ENCODE measurements at regions not wholly inside any gene's neighbourhood (a gene's known extent, or its start where the extent isn't known, plus 50 kb on each side); places are given as distances from the start of the nearest gene placed in this dataset.
A peak's percentile ranks its signal among the peaks of the same experiment; 100 is the strongest.

DNA sequence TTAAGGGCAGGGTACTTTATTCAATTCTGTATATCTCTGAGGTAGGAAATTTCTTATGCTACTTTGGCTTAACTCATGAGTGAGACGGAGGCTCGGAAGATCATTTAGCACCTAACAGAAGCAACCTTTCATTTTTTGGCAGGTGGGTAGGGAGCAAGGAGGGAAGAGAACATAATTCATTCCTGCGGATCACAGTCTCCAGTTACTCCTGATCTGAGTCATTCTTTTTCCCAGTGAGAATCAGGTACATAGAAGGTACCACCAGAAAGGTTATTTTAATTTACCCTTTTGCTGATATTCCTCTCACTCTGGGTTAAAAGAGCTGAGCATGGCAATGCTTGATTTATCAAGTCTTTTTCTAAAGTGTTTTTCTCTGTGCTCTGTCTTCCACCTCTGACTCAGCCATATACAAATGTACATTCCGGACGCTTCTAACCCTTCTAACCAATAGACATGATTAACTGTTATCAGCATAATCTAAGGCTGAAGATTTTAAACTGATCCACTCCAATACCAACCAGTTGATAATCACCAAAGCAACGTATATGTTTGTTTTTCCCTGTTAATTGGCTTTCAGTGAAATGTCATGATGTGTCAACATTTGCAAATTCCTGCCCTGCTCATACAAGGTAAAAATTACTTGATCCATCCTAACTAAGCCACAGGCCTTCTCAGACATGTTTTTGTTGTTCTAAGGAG is 271.7 kb downstream of the DUSP10 start:
- no peak for DNase-seq (ENCODE audit: low spot score)

DNA sequence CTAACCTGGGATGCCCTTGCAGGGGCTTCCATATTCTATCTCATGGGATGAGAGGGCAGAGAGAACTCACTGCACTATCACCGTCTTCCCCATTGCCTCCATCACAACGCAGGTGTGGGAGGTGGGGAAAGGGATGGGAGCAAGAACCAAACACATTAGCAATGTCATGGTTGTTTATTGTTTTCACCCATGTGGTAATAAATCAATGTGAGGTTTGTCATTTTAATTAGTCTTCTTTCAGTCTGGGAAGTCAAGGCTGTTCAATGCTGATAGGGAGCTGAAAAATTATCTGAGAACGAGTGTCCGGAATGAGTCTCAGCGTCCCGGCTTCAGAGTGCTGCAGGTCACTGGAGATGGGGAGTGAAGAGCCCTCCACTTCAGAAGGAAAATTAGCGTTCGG is 268.5 kb downstream of the DUSP10 start:
- DNase-seq (ENCODE audit: low spot score): no peak

DNA sequence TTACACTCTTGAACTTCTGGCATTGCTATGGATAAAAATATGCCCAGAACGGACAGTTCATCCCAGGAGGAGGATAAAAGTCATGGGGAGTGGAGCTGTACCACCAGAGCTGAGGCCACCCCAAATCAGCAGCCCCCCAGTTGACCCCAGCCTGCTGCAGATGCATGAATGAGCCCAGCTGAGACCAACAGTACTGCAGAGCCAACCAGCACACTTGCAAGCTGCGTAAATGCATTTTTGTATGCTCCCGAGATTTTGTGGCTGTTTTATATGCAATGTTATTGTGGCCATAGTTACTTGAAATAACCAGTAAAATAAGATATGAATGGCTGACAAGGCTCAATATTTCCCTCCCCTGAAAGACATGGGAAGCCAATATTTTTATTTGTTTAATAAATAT is 264.6 kb downstream of the DUSP10 start:
- DNase-seq (ENCODE audit: low spot score): no peak

DNA sequence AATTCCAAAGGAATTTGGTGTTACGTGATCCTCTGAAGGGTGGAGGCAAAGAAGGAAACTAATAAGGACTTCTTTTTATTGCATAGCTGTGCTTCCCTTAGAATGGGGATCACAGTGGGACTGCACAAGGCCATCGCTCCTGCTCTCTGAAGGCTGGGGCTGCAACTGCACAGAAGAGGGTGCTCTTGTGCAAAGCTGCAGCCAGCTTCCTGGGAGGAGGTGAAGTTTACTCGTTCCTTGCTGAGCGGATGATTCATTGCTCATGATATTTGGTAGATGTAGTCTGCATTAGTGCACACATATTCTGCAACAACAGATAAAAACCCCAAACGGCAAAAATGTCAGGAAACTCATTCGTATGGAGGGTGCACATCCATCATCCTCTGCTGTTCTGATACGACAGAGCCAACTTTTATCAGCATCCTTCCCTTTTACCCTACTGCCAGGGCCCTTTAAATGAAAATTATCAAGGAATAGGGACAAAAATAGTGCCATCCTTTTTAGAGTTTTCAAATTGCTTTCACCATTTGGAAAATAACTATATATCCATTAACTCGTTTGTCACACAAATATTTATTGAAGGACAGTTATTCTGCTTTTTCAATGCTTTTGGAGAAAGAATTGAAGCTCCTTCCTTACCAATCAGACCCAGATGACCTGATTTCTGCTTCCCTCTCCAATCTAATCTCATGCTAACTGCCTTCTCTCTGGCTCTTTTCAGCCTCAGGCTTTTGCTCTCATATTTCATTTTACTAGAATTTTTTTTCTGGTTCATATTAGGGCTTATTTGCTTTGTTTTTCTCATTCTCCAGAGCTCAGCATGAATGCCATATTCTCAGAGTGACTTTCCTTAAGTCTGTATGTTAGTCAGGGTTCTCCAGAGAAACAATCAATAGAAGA is 263.6 kb downstream of the DUSP10 start:
- DNase-seq (ENCODE audit: low spot score): peak; percentile 58

DNA sequence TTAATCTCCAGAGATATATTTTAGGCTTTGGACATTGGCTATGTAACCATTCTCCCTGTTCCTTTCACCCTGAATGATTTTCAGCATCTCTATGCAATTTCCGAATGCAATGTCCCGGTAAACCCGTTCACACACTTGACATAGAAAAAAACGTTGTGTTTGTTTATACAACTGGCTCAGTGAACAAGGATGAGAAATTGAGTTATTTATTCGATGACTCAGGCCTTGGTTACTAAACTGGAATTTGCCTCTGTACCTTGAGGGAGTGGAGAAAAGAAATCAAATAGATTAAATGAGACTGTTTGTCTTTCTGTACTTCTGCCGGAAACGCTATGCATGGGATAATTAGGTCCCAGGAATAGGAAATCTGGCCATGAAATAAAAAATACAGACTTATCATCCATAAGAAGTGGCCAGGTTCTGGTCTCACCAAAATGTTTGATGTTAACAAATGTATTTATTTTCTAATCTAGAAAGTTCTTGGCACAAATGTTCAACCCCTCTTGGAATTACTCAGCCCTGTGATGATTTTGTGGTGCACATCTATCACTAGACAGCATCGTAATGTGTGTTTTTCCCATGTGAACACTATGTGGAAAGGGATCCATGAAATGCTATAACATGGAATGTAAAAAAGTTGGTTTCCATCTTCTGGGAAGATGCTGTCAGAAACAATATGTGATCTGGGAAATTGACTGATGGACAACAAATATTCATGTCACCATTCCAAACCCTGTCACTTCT is 253.9 kb downstream of the DUSP10 start:
- DNase-seq (ENCODE audit: low spot score): no peak

DNA sequence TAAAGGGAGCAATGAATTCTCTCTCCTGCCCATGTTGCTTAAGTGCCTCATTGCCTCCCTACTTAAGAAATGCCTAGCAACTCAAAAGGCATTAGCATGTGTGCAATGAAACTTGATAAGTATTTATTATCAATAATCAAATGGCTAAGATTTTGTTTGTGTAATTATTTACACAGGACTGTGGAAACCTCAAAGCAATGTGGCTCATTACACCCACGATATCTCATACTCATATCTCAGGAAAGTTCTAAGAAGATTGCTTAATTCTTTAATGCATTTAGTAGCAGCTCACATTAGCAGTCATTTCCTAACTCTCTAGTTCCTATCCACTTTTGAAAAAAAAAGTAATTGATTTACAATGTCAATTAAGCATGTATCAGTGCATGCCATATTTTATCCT is 253.3 kb downstream of the DUSP10 start:
- DNase-seq (ENCODE audit: low spot score): no peak

DNA sequence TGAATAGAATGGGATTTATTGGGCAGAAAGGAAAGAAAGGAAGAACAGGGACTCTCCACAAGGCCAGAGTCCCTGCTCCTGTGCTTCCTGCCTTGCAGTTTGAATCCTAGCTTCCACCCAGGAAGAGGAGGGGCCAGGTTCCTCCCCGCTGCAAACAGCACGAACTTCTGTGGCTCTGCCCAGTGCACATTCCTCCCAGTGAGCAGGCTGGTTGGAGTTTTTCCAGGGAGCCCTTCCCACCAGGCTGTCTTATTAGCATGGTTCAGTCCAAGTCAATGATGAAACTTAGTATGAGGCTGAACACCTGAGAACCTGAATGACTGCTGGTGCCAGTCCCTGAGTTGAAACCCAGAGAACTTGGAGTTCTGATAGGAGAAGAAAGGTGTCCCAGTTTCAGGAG is 247.2 kb downstream of the DUSP10 start:
- no peak for DNase-seq (ENCODE audit: low spot score)

DNA sequence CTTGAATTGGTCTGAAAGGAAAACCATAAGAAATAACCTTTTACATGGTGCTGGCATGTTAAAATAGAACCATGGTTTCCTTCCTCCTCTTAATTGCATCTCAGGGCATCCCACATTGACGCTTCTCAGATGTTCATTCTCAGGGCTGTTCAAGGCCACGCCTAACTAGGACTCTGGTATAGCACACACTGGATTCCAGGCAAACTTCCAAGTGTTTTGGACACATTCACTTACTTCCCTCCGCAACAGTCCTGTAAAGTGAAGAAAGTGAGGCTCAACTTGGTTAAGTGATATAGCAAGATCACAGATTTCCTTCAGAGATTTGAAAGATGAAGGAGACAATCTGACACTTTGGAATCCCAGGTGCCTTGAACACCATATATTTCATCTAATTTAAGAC is 244.8 kb downstream of the DUSP10 start:
- no peak for DNase-seq (ENCODE audit: low spot score)

DNA sequence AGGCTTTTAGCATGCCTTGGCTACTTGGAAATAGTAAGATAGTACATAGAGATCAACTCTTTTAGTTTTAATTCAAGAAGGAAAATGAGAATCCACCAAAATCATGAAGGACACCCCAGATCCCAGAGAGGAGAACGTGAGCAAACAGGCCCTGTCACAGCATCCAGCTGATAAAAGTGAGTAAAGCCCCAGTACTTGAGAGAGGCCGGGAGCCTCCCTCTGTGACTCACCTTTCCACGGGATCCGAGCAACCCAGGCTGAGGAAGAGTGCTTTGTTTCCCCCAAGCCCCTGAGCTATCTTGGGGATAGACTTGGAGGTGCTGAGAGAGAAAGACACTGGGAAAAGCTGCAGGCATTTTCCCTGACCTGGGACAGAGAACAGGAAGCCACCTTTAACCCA is 238.6 kb downstream of the DUSP10 start:
- DNase-seq (ENCODE audit: low spot score): no peak

DNA sequence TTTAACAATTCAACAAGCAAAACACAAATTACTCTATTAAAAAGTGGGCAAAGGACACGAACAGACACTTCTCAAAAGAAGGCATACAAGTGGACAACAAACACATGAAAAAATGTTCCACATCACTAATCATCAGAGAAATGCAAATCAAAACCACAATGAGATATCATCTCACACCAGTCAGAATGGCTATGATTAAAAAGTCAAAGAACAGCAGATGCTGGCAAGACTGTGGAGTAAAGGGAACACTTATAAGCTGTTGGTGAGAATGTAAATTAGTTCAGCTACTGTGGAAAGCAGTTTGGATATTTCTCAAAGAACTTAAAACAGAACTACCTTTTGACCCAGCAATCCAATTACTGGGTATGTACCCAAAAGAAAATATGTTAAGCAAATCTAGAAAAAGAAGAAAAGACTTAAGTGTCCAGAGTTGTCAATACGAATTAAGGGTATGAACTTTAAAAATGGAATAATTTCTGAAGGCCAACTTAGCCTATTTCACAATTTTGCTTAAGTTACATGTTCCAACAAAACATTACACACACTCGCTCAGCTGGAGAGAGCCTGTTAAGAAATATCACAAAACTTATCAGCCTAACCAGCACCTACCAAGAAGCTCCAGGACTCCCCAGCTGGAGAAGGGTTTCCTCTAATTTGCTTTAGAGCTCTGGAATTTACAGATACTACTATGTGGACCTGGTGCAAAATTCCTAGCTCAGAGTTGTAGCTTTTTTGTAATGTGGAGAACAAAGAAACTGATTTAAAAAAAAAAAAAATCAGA is 232.1 kb downstream of the DUSP10 start:
- DNase-seq (ENCODE audit: low spot score): no peak

DNA sequence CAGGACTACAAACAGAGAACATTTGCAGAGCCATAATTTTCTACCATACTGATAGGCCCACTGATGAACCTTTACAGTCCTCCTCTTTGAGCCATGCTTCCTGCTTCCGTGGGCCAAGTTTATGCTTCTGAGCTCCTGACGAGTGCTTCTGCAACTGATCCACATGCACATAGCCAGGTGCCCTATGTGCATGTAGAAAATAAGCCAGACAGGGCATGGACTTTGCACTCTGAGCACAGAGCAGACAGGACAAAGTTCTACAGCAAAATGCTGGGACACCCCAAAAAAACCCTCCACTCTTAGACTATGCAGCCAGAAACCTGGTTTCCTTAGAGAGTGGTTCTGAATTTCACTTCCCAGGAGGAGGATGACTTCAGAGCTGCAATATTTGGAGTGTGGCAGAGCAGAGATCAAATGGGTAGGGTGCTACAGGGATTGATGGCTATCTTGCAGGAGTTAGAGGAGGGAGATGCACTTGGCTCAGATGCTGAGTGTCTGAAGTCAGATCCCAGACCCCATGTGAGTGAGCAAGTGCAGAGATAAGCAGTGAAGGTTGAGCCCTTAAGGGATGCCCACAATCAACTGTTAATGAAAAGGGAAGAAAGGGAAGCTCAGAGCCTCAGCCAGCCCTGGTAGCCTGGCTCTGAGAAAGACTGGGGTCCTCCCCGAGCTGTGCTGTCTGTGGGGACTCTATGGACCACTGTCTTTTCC is 230.9 kb downstream of the DUSP10 start:
- no peak for DNase-seq (ENCODE audit: low spot score)

DNA sequence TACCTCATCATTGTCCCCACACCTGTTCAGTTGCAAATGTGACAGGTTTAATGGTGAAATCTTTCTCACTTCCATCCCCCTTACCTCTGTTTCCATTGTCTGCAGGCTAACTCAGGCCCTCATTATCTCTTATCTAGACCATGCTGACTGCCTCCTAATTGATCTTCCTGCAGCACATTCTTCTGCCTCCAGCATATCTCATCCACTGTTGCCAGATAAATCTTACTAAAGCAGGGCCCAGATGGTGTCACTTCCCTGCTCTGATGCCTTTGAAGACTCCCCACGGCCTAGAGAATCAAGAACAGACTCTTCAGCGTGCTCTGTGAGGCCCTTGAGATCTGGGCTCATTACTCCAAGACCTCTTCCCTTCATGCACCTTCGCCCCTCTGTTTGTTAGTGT is 230.1 kb downstream of the DUSP10 start:
- no peak for DNase-seq (ENCODE audit: low spot score)

DNA sequence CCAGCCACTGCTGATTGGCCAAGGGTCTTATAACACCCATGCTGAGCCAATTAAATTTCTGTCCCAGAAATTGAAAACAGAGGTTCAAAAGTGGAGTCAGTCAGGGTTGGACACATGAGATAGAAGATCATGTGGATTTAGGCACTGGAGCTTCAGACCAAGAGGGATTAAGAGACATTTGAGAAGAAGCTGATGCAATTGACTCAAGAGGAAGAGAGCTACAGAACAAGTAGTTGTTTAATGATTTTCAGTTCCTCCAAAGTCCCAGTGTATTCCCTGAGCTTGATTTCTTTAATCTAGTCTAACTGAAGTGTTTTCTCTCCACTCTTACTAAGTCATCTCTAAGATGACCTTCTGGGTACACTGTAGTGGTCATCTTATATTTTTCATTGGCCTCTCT is 227.1 kb downstream of the DUSP10 start:
- no peak for DNase-seq (ENCODE audit: low spot score)

DNA sequence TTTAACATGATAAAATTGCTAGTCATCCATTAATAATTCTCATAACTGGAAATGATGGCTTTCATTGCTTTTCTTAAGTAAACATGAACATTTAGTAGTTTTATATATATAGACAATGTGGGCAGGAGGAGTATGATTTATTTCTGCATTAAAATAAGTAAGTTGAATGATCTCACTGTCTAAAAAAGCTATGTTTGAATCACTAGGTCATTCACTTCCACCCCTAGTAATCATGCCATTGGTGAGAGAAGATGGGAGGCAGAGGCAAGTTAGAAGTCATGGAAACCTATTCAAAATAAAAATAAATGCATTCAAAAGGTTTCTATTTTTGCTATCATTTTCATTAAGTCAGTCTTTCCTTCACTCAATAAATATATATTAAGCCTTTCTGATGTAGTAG is 226.4 kb downstream of the DUSP10 start:
- DNase-seq (ENCODE audit: low spot score): no peak

DNA sequence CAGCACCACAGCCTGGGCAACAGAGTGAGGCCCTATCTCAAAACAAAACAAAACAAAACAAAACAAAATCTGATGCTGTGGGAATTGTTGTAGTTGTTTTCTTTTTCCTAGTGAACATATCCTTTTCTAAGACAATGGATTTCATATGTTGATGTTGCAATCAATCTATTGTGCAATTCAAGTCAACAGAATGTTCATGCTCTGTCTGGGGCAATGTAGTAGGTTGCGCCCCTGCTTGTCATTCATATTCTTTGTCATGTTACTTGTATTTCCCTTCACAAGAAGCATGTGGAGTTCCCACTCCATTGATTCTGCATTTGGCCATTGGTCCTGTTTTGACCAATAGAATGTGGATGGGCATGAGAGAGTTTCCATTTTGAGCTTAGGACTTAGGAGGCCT is 223.9 kb downstream of the DUSP10 start:
- no peak for DNase-seq (ENCODE audit: low spot score)

DNA sequence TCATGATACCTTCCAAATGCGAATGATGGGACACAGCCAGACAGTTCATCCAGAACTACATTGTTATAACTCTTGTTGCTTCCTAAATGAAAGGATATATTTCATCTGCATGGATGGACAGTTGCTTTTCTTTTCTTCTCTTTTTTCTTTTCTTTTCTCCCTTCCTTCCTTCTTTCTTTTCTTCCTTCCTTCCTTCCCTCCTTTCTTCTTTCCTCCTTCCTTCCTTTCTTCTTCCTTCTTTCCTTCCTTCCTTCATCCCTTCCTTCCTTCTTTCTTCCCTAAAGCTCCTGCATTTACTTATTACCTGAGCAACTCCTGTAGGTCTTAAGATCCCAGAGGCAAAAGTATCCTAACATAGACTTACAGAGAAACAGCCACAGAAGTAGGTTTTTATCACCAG is 221.6 kb downstream of the DUSP10 start:
- no peak for DNase-seq (ENCODE audit: low spot score)

DNA sequence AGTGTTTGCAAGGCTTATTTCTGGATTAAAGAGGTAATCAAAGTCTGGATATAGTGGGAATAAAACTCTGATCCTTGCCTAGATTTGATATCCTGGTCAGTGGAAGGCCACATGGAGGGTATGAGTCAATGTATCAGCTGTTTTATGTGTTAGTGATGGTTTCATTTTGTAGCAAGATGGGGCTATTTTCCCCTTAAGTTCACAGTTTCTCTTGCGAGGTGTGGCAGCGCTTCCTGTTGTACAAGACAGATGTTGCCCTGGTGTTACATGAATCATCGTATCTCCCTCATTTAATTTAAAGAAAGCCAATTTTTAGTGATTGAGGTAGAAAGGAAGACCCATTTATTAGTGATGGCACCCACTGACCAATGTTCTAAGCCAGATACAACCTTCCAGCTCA is 220.2 kb downstream of the DUSP10 start:
- no peak for DNase-seq (ENCODE audit: low spot score)

DNA sequence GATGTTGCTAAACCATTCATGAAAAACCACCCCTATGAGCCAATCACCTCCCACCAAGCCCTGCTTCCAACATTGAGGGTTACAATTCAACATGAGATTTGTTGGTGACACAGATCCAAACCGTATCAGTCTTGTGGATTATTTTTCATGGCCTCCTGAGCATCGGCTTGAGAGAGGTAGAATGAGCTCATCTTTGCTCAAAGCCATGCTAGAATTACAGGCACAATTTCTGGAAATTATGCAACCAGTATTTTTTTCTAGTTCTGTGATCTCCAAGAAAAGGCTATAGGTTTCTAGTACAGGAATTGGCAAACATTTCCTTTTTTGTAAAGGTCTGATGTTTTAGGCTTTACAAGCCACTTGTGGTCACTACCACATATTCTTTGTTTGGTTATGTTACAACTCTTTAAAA is 219.4 kb downstream of the DUSP10 start:
- no peak for DNase-seq (ENCODE audit: low spot score)

DNA sequence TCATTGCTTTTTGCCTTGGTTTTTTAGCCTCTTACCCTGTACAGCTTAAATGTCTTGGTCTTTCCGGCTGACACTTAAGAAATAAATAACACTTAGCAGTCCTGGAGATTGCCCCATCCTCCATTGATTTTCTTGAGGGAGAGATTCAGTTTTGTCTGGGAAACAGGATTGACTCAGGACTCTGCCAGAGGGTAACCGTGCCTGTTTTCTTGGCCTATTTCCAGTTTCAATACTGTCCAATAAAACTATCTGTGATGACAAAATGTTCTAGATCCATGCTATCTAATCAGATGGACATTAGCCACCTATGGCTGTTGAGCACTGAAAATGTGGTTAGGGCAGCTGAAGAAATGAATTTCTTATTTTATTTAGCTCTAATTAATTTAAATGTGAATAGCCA is 216.1 kb downstream of the DUSP10 start:
- DNase-seq (ENCODE audit: low spot score): no peak

DNA sequence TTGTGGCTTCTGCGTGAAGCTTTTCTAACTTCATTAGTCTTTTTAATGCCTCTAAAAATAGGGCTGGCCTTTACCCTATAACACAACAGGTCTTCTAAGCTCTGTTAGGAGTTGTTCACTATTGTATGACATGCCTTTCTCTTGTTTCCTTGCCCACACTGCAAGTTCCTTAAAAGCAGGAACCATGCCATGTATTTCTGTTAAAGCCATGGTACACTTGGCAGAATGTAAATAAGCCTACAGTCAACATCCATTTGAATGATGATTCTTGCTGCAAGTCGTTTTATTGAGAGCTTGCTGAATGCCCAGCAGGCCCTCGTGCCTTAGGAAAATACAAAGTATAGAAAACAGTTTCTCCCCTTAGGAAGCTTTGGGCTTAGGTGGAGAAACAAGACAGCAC is 214.6 kb downstream of the DUSP10 start:
- no peak for DNase-seq (ENCODE audit: low spot score)

DNA sequence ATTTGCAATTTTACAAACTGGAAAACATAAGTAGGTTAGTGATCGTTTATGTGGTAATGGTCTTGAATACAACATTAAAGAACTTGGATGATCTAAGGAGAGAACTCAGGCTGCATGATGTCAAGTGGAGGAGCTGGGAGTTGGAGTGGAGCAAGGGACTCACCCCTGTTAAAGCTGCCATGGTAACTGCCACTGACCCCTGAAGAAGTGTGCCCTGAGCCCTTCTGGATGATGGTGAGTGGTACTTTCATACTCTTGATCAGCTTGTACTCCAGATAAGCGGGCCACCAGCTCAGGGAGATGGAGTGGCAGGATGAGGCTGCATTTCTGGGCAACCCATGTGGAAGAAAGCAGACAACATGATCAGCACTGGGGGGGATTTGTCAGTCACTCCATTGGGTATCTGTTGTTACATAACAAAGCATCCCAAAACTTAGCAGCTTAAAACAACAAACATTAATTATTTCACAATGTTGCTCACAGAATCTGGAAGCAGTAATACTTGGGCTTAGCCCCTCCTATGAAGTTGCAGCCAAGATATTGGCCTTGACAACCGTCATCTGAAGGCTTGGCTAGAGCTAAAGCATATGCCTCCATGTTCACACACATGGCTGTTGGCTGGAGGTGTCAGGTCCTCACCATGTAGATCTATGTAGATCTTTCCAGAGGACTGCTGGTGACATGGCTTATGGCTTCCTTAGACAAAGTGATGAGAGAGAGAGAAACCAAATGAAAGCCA is 213.8 kb downstream of the DUSP10 start:
- DNase-seq (ENCODE audit: low spot score): no peak

Measured in ecto neural progenitor cell (in vitro differentiated cells).